Lower leg skin (tissue), 3 donors: ENCODE measurements at regions not wholly inside any gene's neighbourhood (a gene's known extent, or its start where the extent isn't known, plus 50 kb on each side); places are given as distances from the start of the nearest gene placed in this dataset.

Experiments used
- CTCF ChIP-seq, 3 donors: fragments of 450-650 bp; IDR thresholded peaks; one replicate each; pipeline ENCODE4 v1.5.1; 2016; ENCODE audit warnings: antibody characterized with exemption in 3 of 3, mild to moderate bottlenecking in 3 of 3, moderate library complexity in 2 of 3
- POLR2A ChIP-seq, 2 donors: fragments of 450-650 bp; IDR thresholded peaks; one replicate each; pipeline ENCODE4 v1.6.1; 2016 to 2017; ENCODE audit warnings: antibody characterized with exemption in 2 of 2, mild to moderate bottlenecking in 1 of 2, moderate library complexity in 1 of 2

DNA sequence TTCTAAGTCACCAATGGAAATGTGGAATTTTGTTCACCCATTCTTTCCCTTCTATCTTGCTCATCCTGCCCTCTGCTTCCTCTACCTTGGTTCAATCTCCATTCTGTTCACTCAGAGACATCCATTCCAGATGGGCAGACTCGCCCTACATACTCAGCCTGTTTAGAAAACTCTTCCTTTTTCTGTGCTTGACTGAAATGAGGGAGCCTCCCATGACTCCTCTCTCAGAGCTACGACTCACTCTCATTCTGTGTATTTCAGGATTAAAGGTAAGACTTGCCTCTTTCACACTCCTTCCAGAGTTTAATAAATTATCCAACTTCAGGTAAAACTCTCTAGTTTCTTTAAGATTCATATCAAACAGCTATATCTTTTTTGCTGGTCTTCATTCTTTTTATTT, 182.8 kb downstream of the HS3ST3A1 start:
- TF ChIP-seq POLR2A (IDR thresholded peaks at IDR 0.05) (no peak), CTCF (IDR thresholded peaks at IDR 0.05) (no peak)
